ENCODE measurements at regions not wholly inside any gene's neighbourhood (a gene's known extent, or its start where the extent isn't known, plus 50 kb on each side); places are given as distances from the start of the nearest gene placed in this dataset.
"Not testable (repeated sequence)": the region's sequence is repeated elsewhere in the genome, so short reads cannot be mapped to it uniquely, and the experiment has no call there.

DNA sequence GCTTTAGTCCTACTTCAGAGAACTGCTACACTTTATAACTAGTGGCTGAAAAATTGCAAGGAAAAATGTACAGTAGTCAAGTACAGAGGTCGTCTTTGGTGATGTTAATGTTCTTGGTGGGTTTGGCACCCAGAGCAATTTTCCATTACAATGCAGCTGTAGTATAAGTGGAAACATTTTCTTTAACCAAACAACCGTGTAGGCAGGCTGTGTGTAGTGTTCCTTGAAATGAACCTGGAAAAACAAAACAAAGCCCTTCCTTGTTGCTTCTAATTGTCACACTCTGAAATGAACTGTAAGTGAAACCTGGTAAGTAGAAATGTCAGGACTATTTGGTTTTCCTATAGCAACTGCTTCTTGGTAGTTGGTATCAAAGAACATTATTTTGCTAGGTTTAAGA lies 256.9 kb downstream of the MDFIC start:
- no peak for FAIRE-seq

- FAIRE-seq: no peak
Measured at GRCh38 chr7:115177823-115178222, 255.9 kb downstream of the MDFIC start.

DNA sequence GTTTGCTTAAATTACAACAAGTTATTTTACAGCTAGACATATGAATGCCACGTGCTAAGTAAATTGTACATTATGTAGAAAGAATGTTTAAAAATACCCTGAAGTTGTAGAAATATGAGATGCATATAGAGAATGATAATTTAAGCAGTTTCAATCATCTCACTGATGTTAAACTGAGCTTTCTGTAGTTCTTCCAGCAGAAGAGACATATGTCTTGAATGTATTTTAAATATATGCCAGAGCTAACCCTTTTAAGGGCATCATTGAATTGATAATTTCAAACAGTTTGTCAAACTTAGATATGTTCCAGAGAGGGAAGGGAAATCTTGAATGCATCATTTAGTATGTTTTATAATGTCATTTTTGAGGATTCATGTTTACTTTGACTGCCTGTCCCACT lies 255.2 kb downstream of the MDFIC start:
- no peak for FAIRE-seq

GRCh38 chr7:115172397-115172796 lies 250.5 kb downstream of the MDFIC start:
- FAIRE-seq: not testable (repeated sequence)

DNA sequence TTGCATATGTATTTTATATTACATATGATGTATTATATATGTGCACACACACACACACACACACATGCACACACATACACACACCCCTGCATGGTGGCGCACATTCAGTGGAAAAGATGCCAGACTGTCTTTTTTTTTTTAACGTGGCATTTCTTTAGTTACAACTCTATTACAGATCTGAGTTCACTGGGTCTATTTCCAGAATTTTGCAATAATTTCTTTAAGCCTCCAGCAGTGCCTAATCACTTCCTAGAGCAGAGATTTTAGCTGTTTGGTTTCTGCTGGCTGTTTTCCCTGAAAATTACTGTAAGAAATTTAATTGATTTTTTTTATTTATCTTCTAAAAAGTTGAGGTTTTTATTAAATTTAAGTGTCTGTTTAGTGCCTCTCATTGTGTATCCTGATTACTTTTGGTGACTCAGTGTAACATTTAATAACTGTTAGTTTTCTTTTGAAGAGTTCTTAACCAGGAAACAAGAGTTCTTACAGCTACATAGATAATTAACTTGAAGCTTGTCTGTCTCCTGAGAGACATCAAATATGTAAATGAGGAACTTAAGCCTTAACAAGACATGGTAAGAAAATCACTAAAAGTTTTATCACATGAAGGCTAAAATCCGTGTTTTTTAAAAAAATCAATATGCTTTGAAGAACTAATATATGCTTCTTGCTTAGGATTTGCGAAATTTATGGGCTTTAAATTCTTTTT lies 232.0 kb downstream of the MDFIC start:
- FAIRE-seq: no peak

DNA sequence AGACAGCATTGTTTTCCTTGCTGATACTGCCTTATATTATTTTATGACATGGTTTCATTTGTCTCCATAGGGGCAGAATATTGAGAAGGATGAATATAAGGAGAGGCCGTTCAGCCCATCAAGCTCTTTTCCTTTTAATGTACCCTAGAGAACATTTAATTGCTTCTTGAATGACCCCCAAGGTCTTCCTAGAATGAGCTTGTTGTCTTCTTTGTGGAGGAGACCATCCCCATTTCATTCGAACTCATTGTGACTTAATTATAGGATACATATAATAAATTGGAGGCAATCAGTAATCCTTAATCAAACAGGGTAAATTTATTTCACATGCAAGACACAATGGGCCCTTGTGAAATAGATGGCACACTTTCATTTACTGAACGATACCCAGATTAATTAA lies 231.3 kb downstream of the MDFIC start:
- no peak for FAIRE-seq

GRCh38 chr7:115146148-115146547 lies 224.3 kb downstream of the MDFIC start:
- no peak for FAIRE-seq

- FAIRE-seq: no peak
Measured at GRCh38 chr7:115145512-115145911, 223.6 kb downstream of the MDFIC start.

DNA sequence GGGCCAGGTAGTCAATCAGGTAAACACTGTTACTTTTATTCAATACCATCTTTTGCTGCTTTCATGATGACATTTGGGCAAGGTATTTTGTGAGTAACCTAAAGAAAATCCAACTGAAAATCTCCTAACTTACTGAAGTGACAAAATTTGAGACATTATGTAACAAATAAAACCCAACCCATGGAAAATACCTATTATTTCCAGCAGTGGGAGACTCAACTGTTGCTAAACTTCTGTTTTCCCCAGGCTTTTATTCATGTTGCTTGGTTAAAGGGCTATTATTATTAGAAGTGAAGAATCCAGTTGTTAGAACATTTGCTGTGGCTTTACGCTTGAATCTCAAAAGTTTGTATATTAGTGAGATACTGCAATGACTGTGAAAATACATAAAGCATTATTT lies 215.9 kb downstream of the MDFIC start:
- FAIRE-seq: no peak

DNA sequence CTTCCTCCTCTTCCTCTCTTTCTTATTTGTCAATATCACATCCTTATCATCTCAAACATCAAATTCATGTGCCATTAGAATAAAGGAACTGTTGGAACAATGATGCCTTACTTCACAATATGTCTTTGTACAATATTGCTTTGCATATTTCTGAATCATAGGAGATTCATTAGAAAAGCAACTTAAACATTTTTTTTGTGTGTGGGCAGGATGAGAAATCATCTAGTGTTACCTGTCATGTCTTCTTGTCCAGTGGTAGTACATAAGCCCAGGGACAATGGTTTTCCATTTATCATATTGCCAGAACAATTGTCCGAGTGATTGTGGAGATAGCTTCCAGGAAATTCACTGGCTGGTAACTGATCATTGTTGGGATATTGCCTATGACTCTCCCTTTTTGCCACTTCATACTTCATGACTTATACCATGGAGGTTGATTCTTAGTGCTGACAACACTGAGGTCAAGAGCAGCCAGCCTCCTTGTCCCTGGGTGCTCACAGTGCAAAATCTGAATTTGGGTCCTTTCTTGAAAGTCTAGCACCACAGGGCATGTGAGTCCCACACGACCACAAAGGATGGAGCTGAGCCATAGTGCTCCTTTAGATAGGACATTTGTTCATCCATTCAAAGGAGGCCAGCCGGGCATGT lies 215.0 kb downstream of the MDFIC start:
- no peak for FAIRE-seq

DNA sequence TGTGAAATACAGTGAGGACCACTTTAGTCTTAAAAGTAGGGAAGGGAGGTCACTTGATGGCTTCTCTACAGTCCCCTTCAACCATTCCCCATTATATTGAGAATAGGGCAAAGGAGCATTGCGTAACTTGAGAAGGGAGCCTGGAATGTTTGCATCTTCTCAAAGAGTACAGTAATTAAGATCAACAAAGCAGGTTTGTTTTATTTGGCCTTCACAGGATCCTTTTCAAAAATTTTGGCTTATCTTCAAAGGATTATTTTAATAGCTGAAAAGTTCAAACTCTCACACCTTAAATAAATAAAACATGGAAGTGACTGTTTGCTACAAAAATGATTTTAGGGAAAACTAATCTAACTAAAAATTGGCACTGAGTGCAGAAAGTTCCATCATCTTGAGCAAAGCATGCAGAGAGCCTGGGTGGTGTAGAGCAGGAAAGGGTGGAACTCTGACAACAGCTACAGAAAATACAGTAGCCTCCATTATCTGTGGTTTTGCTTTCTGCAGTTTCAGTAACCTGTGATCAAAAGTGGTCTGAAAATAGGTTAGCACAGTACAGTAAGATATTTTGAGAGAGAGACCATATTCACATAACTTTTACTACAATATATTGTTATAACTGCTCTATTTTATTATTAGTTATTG lies 214.0 kb downstream of the MDFIC start:
- FAIRE-seq: no peak

- FAIRE-seq: no peak
Measured at GRCh38 chr7:115135146-115135545, 213.3 kb downstream of the MDFIC start.

- no peak for FAIRE-seq
Measured at GRCh38 chr7:115133248-115133647, 211.4 kb downstream of the MDFIC start.

- FAIRE-seq: no peak
Measured at GRCh38 chr7:115132096-115132495, 210.2 kb downstream of the MDFIC start.

DNA sequence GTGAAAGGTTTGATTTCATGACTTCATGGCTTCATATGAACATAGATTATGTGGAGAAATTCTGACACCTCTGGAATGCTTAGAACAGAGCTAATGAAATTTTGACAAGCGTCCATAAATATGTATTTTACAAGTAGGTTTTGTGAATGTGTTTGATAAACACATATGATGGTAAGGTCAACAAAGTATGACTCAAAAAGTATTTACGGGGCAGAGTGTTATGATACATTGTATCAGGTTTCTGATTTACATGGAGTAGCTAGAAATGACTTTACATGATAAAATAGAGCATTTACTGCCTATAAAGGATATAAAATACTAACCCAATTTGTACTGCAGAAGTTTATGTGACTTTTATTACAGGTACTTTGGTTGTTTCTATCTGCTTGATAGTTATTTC lies 206.3 kb downstream of the MDFIC start:
- FAIRE-seq: no peak

- FAIRE-seq: no peak
Measured at GRCh38 chr7:115127399-115128021, 205.6 kb downstream of the MDFIC start.

GRCh38 chr7:115125750-115126149 lies 203.9 kb downstream of the MDFIC start:
- no peak for FAIRE-seq

- FAIRE-seq: no peak
Measured at GRCh38 chr7:115125312-115125711, 203.4 kb downstream of the MDFIC start.

DNA sequence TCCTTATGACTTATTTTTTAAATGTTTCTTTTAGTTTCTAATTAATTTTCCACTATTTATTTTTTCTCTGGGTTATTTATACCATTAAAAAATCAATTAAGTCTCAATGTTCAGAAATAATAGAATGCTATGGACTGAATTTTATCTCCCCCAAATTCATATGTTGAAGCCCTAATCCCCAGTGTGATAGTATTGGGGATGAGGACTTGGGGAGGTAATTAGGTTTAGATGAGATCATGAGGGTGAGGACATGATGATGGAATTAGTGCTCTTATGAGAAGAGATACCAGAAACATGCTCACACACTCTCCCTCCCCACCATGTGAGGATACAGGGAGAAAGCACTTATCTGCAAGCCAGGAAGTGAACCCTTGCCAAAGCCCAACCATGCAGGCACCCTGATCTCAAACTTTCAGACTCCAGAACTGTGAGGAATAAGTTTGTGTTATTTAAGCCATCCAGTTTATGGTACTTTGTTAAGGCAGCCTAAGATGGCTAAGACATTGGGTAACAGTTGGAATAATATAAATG lies 202.6 kb downstream of the MDFIC start:
- FAIRE-seq: no peak

DNA sequence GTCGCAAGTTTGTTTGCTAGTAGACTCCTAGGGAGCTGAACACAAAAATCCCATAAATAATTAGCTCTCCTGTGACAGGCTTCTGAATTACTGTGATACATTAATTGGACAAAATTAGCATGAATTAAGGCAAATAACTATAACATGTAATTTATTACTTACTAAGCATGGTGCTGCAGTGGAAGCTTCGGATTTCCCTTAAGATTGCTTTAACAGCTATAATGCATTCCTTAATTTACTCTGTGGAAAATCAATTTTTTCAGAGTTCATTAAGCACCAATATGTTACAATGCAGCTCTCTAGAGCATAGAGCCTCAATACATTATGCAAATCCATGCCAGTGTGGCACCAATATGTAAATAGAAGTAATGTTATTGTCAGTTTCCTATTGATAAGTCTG lies 201.5 kb downstream of the MDFIC start:
- FAIRE-seq: no peak

DNA sequence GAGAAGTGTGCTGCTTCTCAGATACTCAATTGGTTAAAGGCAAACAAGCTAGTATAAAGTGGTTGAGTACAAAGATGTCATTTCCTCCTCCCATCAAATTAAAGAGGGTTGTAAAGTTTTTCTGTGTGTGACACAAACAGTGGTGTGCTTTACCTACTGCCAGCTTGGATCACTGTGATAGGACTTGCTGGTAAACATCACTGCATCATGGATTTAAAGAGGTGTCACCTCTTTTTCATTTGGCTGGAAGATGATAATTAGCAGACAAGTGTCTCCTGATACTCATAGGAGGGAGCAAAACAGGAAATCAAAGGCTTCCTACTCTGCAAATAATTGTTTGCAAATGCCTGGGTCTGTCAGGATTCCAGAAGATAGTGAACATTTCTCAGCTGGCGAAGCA lies 200.5 kb downstream of the MDFIC start:
- FAIRE-seq: no peak

DNA sequence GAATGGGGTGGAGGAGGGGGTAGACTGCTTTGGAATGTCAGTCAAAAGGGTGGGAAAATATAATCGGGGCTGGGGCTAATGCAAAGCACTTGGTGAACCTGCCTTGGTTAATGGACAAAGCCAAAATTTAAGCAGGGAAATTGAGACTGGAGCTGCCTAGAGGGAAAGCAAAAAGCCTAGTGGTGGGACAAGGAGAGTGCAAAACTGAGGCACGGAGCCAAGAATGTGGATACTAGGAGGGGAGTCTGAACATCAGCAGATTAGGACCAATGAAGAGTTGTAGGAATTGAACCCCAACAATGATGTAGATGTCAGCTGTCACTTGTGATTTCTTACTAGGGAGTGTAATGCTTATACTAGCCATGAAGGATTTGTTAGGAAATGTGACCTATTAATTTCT lies 195.9 kb downstream of the MDFIC start:
- FAIRE-seq: no peak
